Activated naive CD4-positive, alpha-beta T cell treated with anti-CD3 and anti-CD28 coated beads for 36 hours (primary cell): ENCODE measurements at regions not wholly inside any gene's neighbourhood (a gene's known extent, or its start where the extent isn't known, plus 50 kb on each side); places are given as distances from the start of the nearest gene placed in this dataset.
A peak's percentile ranks its signal among the peaks of the same experiment; 100 is the strongest.

ENCODE experiments used
- CTCF ChIA-PET: fragments of 350-600 bp; sonication (Branson Sonifier 250); formaldehyde crosslinking; loops from one replicate; lab custom pipeline; 2021; ENCODE audit warnings: antibody characterized with exemption; lab: Charles Lee
- DNase-seq: peaks from one replicate; pipeline ENCODE4 v3.0.0-alpha.2; 2020
- H3K27ac Mint-ChIP-seq: one replicate; pipeline ENCODE4 v1.8.0; 2021; ENCODE audit warnings: mild to moderate bottlenecking, mixed read lengths
- H3K27me3 Mint-ChIP-seq: one replicate; pipeline ENCODE4 v1.8.0; 2021; ENCODE audit warnings: low read depth, mixed read lengths
- H3K36me3 Mint-ChIP-seq: one replicate; pipeline ENCODE4 v1.8.0; 2021; ENCODE audit warnings: low read depth, mixed read lengths
- H3K4me1 Mint-ChIP-seq: one replicate; pipeline ENCODE4 v1.8.0; 2021; ENCODE audit warnings: low read depth, mixed read lengths
- H3K4me3 Mint-ChIP-seq: one replicate; pipeline ENCODE4 v1.8.0; 2021; ENCODE audit warnings: mild to moderate bottlenecking, moderate library complexity, mixed read lengths
- H3K9me3 Mint-ChIP-seq: one replicate; pipeline ENCODE4 v1.8.0; 2021; ENCODE audit warnings: mixed read lengths
- intact Hi-C: fragments of 100-400 bp; cut with micrococcal nuclease; formaldehyde crosslinking; loops from one replicate; pipeline ENCODE4 v1.15.1; 2023

DNA sequence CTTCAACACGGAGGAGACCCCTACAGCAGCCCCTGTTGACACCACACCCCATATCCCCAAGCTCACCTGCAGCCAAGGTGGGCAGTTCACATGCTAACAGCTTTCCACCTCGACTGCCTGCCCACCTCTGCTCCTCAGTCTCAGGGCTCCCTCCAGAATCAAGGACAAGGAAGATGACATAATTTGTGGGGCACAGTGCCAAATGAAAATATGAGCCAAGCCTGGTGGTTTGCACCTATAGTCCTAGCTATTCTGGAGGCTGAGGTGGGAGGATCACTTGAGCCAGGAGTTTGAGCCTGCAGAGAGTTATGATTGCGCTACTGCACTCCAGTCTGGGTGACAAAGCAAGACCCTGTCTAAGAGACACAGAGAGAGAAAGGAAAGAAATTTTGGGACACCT, 516.3 kb downstream of the BCOR start:
- Mint-ChIP-seq H3K27me3 (no peaks in the 10 kb centered on the region), H3K27ac (no peak overlapping the region), H3K9me3 (no peaks in the 10 kb centered on the region), H3K4me1 (peaks cover 23% of the 10 kb centered on the region), H3K36me3 (no peaks in the 10 kb centered on the region), H3K4me3 (no peak overlapping the region)
- intact Hi-C loops: no loop called here
- no peak for DNase-seq
- CTCF ChIA-PET: no interaction called here

DNA sequence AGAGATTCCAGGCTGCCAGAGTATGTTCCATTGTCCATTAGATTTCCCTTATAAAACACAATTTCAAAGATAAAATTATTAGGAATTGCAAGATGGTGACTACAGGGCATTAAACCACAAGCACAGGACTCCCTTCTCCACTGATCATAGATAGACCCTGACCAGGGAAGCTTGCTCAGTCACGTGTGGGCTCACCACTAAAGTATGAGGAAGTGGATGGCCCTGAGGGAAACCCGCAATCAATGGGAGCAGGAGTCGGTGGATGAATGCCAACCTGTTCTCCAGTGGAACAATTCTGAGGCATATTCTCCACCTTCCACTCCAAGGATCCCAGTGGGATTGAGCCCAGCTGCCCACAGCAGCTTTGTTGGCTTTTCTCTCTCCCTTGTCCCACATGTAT, 515.7 kb downstream of the BCOR start:
- intact Hi-C loops: no loop called here
- DNase-seq: no peak
- Mint-ChIP-seq H3K4me3 (no peak overlapping the region), H3K27ac (no peak overlapping the region), H3K9me3 (no peaks in the 10 kb centered on the region), H3K4me1 (peaks cover 22% of the 10 kb centered on the region), H3K36me3 (no peaks in the 10 kb centered on the region), H3K27me3 (no peaks in the 10 kb centered on the region)
- CTCF ChIA-PET: no interaction called here

DNA sequence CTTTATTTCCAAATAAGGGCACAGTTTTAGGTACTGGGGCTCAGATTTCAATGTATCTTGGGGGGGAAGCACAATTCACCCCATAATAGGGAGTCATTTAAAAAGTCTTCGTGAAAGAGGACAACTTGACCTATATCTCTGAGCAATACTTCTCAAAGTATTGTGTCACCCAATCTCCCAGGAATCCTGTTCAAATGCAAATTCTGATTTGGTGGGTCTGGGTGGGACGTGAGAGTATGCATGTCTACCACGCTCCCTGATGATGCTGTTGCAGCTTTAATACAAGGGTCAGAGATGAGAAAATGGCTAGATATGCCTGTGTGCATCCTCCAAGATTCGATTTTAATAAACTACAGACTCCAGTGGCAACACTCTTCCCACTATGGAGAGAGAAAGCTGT, 514.8 kb downstream of the BCOR start:
- intact Hi-C loops: no loop called here
- Mint-ChIP-seq H3K4me3 (no peak overlapping the region), H3K27me3 (no peaks in the 10 kb centered on the region), H3K27ac (no peak overlapping the region), H3K36me3 (no peaks in the 10 kb centered on the region), H3K4me1 (peaks cover 13% of the 10 kb centered on the region), H3K9me3 (no peaks in the 10 kb centered on the region)
- CTCF ChIA-PET: no interaction called here
- DNase-seq: no peak

GRCh38 chrX:39585808-39586207, 511.9 kb downstream of the BCOR start:
- H3K4me1 Mint-ChIP-seq: no peaks in the 10 kb centered on the region
- no peak for DNase-seq
- no peaks in the 10 kb centered on the region for H3K9me3 Mint-ChIP-seq
- intact Hi-C loops: no loop called here
- H3K27me3 Mint-ChIP-seq: no peaks in the 10 kb centered on the region
- no peak overlapping the region for H3K27ac Mint-ChIP-seq
- CTCF ChIA-PET: no interaction called here
- H3K4me3 Mint-ChIP-seq: no peak overlapping the region
- H3K36me3 Mint-ChIP-seq: no peaks in the 10 kb centered on the region

GRCh38 chrX:39586359-39586758, 511.4 kb downstream of the BCOR start:
- intact Hi-C loops: no loop called here

DNA sequence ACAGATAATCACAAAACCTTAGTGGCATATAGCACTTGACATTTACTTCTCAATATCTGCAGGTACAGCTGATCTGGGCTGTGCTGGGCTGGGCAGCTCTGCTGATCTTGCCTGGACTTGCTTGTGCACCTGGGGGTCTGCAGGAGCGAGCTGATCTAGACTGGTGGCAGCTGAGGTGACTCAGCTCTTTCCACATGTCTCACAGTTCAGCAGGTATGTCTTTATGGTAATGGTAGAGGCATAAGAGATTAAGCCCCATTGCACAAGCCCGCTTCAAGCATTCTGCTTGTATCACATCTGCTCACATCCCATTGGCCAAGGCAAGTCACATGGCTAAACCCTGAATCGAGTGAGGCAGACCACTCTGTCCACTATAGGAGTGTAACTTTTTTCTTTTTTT, 506.7 kb downstream of the BCOR start:
- intact Hi-C loops: no loop called here
- CTCF ChIA-PET: no interaction called here
- no peak for DNase-seq
- Mint-ChIP-seq H3K4me3 (no peak overlapping the region), H3K27me3 (no peaks in the 10 kb centered on the region), H3K9me3 (no peaks in the 10 kb centered on the region), H3K36me3 (no peaks in the 10 kb centered on the region), H3K27ac (no peak overlapping the region), H3K4me1 (no peaks in the 10 kb centered on the region)

More at GRCh38 chrX:39586359-39586758, 511.4 kb downstream of the BCOR start:
- no peak for DNase-seq
- Mint-ChIP-seq H3K36me3 (no peaks in the 10 kb centered on the region), H3K9me3 (no peaks in the 10 kb centered on the region), H3K4me3 (no peak overlapping the region), H3K27ac (no peak overlapping the region), H3K4me1 (no peaks in the 10 kb centered on the region), H3K27me3 (no peaks in the 10 kb centered on the region)
- CTCF ChIA-PET: no interaction called here

- intact Hi-C loops: no loop called here
- no peak overlapping the region for H3K4me3 Mint-ChIP-seq
Measured at GRCh38 chrX:39592776-39593175, 505.0 kb downstream of the BCOR start.

DNA sequence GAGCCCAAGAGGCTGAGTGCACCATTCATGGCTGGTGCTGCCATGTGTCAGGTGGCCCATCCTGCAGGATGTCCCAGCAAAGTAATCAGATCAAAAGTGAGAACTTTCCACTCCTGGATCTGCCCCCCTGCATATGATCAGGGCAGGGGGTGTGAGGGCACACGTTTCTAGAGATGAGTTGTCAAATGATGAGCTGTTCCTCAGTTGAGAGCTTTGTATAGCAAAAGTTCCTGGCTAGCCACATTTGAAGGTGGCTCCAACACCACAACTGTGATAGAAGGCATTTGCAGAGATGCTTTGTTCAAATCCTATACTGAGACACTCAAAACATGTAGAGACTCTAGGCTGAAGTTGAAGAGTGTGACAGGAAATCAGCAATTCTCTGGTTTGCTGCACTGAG, 501.8 kb downstream of the BCOR start:
- intact Hi-C loops: no loop called here
- peak; percentile 46 for DNase-seq
- no peaks in the 10 kb centered on the region for H3K36me3 Mint-ChIP-seq
- H3K4me3 Mint-ChIP-seq: no peak overlapping the region
- CTCF ChIA-PET: no interaction called here
- no peak overlapping the region for H3K27ac Mint-ChIP-seq
- no peaks in the 10 kb centered on the region for H3K9me3 Mint-ChIP-seq
- peaks cover 6% of the 10 kb centered on the region for H3K4me1 Mint-ChIP-seq
- H3K27me3 Mint-ChIP-seq: no peaks in the 10 kb centered on the region

More at GRCh38 chrX:39592776-39593175, 505.0 kb downstream of the BCOR start:
- Mint-ChIP-seq H3K36me3 (no peaks in the 10 kb centered on the region), H3K27ac (no peak overlapping the region), H3K27me3 (no peaks in the 10 kb centered on the region), H3K4me1 (peaks cover 6% of the 10 kb centered on the region), H3K9me3 (no peaks in the 10 kb centered on the region)
- CTCF ChIA-PET: no interaction called here
- no peak for DNase-seq

DNA sequence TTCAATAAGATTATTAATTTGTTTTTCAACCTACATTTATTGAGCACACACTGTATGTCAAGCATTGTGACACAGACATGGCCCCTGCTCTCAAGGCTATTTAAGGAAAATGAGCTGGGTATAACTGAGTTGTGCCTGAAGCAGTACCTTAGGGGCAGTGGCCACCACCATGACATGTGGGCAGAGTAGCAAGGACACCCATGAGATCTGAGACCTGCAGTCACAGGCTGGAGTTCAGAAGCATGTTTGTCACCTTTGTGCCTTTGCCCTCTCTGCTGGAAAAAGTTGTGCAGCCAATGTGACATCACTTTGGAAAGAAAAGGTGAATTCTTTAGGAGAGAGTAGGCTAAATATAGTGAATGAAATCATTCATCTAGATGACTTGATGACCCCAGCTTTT, 501.3 kb downstream of the BCOR start:
- no peaks in the 10 kb centered on the region for H3K9me3 Mint-ChIP-seq
- intact Hi-C loops: no loop called here
- H3K36me3 Mint-ChIP-seq: no peaks in the 10 kb centered on the region
- DNase-seq: no peak
- CTCF ChIA-PET: no interaction called here
- no peak overlapping the region for H3K4me3 Mint-ChIP-seq
- no peak overlapping the region for H3K27ac Mint-ChIP-seq
- no peaks in the 10 kb centered on the region for H3K27me3 Mint-ChIP-seq
- H3K4me1 Mint-ChIP-seq: peaks cover 6% of the 10 kb centered on the region

- Mint-ChIP-seq H3K27ac (no peak overlapping the region), H3K9me3 (no peaks in the 10 kb centered on the region)
Measured at GRCh38 chrX:39599339-39599738, 498.4 kb downstream of the BCOR start.

GRCh38 chrX:39600222-39600621, 497.5 kb downstream of the BCOR start:
- H3K27ac Mint-ChIP-seq: no peak overlapping the region
- H3K4me1 Mint-ChIP-seq: peaks cover 6% of the 10 kb centered on the region
- H3K9me3 Mint-ChIP-seq: no peaks in the 10 kb centered on the region
- H3K27me3 Mint-ChIP-seq: no peaks in the 10 kb centered on the region
- no peak for DNase-seq
- intact Hi-C loops: no loop called here
- H3K36me3 Mint-ChIP-seq: no peaks in the 10 kb centered on the region
- H3K4me3 Mint-ChIP-seq: no peak overlapping the region
- CTCF ChIA-PET: no interaction called here

More at GRCh38 chrX:39599339-39599738, 498.4 kb downstream of the BCOR start:
- H3K4me1 Mint-ChIP-seq: peaks cover 6% of the 10 kb centered on the region
- no peaks in the 10 kb centered on the region for H3K27me3 Mint-ChIP-seq
- intact Hi-C loops: no loop called here
- no peak overlapping the region for H3K4me3 Mint-ChIP-seq
- CTCF ChIA-PET: no interaction called here
- DNase-seq: no peak
- no peaks in the 10 kb centered on the region for H3K36me3 Mint-ChIP-seq

- CTCF ChIA-PET: no interaction called here
- peaks cover 3% of the 10 kb centered on the region for H3K4me1 Mint-ChIP-seq
- no peak for DNase-seq
- intact Hi-C loops: no loop called here
- no peak overlapping the region for H3K27ac Mint-ChIP-seq
- no peaks in the 10 kb centered on the region for H3K36me3 Mint-ChIP-seq
- no peaks in the 10 kb centered on the region for H3K27me3 Mint-ChIP-seq
- H3K4me3 Mint-ChIP-seq: no peak overlapping the region
- no peaks in the 10 kb centered on the region for H3K9me3 Mint-ChIP-seq
Measured at GRCh38 chrX:39601231-39602177, 496.3 kb downstream of the BCOR start.

- CTCF ChIA-PET: no interaction called here
- intact Hi-C loops: no loop called here
- no peaks in the 10 kb centered on the region for H3K4me1 Mint-ChIP-seq
Measured at GRCh38 chrX:39602195-39602594, 495.6 kb downstream of the BCOR start.

More at GRCh38 chrX:39602195-39602594, 495.6 kb downstream of the BCOR start:
- no peaks in the 10 kb centered on the region for H3K9me3 Mint-ChIP-seq
- H3K36me3 Mint-ChIP-seq: no peaks in the 10 kb centered on the region
- no peak for DNase-seq
- H3K27ac Mint-ChIP-seq: no peak overlapping the region
- no peaks in the 10 kb centered on the region for H3K27me3 Mint-ChIP-seq
- H3K4me3 Mint-ChIP-seq: no peak overlapping the region
